OCI-LY7 (cell line): ENCODE measurements at regions not wholly inside any gene's neighbourhood (a gene's known extent, or its start where the extent isn't known, plus 50 kb on each side); places are given as distances from the start of the nearest gene placed in this dataset.

Experiments used
- EZH2phosphoT487 ChIP-seq: fragments of 200-600 bp; sonication (generic); IDR thresholded peaks from 2 replicates; pipeline ENCODE4 v1.6.1; 2018; ENCODE audit warnings: low read depth, borderline replicate concordance, mild to moderate bottlenecking, mixed run types, antibody characterized with exemption, low read length, moderate library complexity, mixed read lengths
- TF ChIP-seq, protein P1 (sequence below): fragments of 200-600 bp; sonication (generic); conservative IDR thresholded peaks from 2 replicates; pipeline ENCODE4 v1.5.1; 2014; ENCODE audit warnings: mild to moderate bottlenecking, antibody characterized with exemption, low read length, moderate library complexity, mixed read lengths

DNA sequence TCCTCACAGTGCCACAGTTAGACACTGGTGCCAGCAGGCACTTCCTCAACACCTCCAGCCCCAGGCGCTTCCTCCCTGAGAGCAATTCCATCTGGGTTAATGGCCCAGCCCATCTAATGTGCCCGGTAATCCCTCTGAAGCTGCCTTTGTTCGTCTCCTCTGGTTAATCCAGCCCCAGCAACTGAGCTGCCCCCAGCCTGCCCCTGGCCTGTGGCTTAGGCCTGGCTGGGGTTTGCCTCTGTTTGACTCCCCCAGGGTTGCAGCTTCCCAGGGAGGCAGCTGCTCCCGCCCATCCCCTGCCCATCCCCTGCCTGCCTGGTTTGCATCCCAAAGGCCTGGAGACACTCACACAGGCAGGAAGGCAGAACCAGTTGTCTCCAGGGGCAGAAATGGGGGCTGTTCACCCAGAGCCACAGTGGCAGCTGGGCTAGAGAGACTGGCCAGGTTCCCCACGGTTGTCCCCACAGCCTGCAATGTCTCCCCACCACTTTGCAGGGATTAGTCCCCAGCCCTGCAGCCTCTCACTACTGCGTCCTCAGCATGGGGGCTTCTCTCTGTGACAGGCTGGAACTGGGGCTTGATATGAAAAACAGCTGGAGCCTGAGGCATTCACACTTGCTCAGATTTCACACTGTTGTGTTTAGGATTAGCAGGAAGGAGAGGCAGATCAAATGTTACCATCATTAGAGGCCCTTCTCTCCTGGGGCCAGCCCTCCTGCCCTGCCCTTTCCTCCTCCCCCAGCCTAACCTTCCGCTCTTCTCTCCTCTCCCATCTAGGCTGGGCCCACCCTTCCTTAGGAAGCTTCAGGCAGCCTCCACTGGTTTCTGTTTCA lies 120.2 kb downstream of the TLR5 start:
- TF ChIP-seq, protein P1, sequence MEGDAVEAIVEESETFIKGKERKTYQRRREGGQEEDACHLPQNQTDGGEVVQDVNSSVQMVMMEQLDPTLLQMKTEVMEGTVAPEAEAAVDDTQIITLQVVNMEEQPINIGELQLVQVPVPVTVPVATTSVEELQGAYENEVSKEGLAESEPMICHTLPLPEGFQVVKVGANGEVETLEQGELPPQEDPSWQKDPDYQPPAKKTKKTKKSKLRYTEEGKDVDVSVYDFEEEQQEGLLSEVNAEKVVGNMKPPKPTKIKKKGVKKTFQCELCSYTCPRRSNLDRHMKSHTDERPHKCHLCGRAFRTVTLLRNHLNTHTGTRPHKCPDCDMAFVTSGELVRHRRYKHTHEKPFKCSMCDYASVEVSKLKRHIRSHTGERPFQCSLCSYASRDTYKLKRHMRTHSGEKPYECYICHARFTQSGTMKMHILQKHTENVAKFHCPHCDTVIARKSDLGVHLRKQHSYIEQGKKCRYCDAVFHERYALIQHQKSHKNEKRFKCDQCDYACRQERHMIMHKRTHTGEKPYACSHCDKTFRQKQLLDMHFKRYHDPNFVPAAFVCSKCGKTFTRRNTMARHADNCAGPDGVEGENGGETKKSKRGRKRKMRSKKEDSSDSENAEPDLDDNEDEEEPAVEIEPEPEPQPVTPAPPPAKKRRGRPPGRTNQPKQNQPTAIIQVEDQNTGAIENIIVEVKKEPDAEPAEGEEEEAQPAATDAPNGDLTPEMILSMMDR = no peak
- no peak for TF ChIP-seq EZH2phosphoT487
